Suprapubic skin (tissue), 4 donors: ENCODE measurements at regions not wholly inside any gene's neighbourhood (a gene's known extent, or its start where the extent isn't known, plus 50 kb on each side); places are given as distances from the start of the nearest gene placed in this dataset.

Experiments
- EP300 ChIP-seq: sonication (generic); formaldehyde crosslinking; IDR thresholded peaks from one replicate; pipeline ENCODE4 v1.6.1; 2017; ENCODE audit warnings: antibody characterized with exemption
- POLR2A ChIP-seq, 2 donors: fragments of 450-650 bp; IDR thresholded peaks; one replicate each; pipeline ENCODE4 v1.6.1; 2017; ENCODE audit warnings: antibody characterized with exemption in 2 of 2, mild to moderate bottlenecking in 2 of 2, moderate library complexity in 2 of 2
- POLR2AphosphoS5 ChIP-seq, 3 donors: sonication (generic); formaldehyde crosslinking; IDR thresholded peaks; one replicate each; pipeline ENCODE4 v1.6.1; 2017; ENCODE audit warnings: antibody characterized with exemption in 3 of 3
- TF ChIP-seq, protein P1 (sequence below), 2 donors: fragments of 200-600 bp in 1 of 2; fragments of 450-650 bp in 1 of 2; sonication (generic) in 1 of 2; IDR thresholded peaks; one replicate each; pipeline ENCODE4 v1.5.1; 2016 to 2019; ENCODE audit warnings: antibody characterized with exemption in 2 of 2, mild to moderate bottlenecking in 1 of 2, moderate library complexity in 1 of 2

DNA sequence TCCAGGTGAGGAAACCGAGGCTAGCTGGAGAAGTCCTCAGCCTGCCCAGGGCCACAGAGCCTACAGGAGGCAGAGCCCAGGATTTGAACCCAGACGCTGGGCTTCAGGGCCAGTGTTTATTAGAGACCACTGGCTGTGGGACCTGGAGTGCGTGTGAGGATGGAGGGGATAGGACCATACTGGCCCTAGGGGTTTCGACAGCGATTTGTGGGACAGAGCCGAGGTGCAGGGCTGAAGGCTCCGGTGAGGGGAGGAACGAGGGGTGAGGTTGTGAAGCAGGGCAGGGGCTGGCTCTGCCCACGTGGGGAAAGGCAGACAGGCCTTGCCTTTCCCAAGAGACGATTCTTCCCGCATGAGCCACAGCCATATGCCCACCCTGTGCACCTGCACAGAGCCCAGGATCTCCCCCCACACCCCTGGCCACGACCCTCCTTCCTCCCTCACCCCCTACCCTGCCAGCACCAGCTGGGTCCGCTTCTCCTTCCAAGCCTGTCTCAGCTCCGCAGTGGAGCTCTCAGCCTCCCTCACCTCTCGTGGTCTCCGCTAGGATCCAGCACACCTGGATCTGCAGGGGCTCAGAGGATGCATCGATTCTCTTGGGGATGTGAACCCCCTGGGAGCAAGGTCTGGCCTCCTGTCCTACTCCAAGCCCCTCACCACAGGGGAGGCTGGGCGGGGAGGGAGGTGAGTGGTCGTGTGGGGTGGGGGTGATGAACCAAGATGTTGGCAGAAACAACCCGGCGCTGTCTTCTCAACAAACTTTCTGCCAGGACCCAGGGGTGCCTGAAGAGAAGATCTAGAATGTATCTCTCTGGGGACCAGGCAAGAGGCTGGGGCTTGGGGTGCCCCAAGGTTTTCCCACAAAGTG is 58.4 kb downstream of the RTL6 start:
- TF ChIP-seq, protein P1, sequence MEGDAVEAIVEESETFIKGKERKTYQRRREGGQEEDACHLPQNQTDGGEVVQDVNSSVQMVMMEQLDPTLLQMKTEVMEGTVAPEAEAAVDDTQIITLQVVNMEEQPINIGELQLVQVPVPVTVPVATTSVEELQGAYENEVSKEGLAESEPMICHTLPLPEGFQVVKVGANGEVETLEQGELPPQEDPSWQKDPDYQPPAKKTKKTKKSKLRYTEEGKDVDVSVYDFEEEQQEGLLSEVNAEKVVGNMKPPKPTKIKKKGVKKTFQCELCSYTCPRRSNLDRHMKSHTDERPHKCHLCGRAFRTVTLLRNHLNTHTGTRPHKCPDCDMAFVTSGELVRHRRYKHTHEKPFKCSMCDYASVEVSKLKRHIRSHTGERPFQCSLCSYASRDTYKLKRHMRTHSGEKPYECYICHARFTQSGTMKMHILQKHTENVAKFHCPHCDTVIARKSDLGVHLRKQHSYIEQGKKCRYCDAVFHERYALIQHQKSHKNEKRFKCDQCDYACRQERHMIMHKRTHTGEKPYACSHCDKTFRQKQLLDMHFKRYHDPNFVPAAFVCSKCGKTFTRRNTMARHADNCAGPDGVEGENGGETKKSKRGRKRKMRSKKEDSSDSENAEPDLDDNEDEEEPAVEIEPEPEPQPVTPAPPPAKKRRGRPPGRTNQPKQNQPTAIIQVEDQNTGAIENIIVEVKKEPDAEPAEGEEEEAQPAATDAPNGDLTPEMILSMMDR (IDR thresholded peaks at IDR 0.05), result no peak
- TF ChIP-seq POLR2A (IDR thresholded peaks at IDR 0.05), result no peak
- TF ChIP-seq EP300, result no peak
- TF ChIP-seq POLR2AphosphoS5 (IDR thresholded peaks at IDR 0.05), result no peak
